T-helper 1 cell (primary cell): ENCODE measurements at regions not wholly inside any gene's neighbourhood (a gene's known extent, or its start where the extent isn't known, plus 50 kb on each side); places are given as distances from the start of the nearest gene placed in this dataset.

ENCODE experiments used
- DNase-seq, 5 donors: peaks; one replicate each; pipeline ENCODE4 v3.0.0-alpha.2; 2012 to 2020

DNA sequence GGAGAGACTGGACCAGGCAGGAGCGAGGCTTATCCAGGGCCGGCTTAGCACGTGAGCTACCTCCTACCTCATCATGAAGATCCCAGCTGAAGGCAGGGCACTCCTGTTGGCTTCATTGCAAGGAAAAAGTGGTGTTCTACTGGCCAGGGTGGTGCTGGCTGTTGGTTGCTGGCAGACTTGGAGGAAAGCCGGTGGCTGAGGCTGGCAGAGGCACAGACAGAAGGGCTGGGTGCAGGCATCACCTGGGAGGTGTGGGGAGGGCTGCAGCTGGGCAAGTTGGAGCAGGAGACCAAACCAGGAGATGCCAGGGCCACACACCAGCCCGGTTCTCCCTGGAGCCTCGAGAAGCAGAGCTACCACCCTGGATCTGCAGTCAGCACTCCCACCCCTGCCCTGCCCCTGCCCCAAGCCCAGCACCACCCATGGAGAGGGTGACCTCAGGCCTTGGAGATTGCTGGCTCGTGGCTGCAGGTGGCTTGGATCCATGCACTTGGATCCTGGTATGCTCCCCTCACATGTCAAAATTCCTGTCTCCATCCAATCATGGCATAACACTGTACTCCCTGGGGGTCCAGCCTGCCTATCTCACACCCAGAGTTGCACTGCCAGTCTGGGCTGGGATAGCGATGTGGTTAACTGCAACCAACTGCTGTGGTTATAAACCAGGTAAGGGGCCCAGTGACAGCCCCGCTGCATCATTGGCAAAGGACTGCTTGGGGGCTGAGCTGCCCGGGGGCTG is 49.7 kb downstream of the GLI2 start:
- DNase-seq = no peak

DNA sequence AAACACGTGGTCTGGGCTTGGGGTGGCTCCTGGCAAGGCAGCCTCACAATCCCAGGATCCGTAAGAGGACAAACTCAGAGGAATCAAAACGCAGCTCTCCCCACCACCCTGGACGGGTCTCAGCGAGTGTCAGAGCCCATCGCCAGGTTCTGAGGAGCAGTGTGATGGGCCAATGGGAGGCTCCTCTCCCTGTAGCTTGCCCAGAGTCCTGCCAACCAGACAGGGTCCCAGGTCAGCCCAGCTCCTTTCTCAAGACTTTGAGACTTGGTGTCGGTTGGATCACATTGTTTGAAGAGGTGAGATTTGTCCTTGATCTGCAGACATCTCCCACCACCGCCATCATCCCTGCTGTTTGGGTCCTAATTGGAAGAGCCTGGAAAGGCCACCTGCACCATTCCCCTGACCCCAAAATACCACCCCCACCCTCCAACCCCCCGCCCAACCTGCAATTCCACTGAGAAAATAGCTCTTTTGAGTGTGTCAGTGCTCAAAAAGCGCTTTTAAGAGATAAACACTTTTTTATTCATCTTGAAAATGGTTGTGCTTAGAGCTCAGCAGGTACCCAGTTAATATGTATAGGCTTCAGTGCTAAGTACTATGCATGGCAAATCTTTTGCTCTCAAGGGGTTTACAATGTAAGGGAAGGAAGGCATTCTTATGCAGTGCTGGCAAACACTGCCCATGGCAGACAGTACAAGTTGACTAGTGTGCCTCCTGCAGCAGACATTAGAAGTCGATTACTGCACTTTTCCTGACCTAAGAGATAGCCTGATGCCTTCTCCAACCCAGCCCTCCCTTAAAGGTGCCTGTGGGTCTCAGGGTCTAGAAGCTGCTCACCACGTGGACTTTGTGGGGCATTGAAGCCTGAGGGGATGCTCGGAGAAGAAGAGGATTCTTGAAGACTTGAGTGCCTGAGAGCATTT is 50.6 kb downstream of the GLI2 start:
- no peak for DNase-seq

DNA sequence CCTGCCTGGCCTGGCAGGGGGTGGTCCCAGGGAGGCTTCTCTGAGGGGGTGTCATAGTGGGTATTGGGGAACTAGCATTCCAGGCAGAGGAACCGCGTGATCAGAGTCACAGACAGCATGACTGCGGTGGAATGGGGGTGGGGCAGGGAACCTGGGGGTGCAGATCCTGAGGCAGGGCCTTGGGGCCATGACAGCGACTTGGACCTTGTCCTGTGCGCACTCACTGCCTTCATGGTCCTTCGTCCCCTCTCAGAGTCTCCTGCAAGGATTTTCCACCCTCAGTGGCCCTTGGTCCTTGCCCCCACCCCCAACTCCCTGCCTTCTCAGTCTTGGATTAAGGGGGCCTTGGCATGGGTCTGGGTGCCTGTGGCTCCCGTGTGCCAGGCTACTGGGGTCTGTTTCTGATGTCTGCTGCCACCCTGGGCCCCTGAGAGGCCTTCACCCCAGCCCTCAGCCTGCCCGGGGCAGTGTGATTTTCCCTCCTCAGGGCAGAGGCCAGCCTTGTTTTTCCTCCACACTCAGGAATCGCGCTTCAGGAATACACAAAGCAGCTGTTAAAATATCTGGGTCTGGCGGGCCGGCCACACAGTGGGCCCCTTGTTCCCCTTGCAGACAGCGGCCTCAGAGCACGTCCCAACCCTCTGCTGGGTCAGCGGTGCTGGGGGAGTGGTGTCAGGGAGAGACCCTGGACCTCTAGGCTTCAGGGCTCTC is 51.6 kb downstream of the GLI2 start:
- DNase-seq = no peak

DNA sequence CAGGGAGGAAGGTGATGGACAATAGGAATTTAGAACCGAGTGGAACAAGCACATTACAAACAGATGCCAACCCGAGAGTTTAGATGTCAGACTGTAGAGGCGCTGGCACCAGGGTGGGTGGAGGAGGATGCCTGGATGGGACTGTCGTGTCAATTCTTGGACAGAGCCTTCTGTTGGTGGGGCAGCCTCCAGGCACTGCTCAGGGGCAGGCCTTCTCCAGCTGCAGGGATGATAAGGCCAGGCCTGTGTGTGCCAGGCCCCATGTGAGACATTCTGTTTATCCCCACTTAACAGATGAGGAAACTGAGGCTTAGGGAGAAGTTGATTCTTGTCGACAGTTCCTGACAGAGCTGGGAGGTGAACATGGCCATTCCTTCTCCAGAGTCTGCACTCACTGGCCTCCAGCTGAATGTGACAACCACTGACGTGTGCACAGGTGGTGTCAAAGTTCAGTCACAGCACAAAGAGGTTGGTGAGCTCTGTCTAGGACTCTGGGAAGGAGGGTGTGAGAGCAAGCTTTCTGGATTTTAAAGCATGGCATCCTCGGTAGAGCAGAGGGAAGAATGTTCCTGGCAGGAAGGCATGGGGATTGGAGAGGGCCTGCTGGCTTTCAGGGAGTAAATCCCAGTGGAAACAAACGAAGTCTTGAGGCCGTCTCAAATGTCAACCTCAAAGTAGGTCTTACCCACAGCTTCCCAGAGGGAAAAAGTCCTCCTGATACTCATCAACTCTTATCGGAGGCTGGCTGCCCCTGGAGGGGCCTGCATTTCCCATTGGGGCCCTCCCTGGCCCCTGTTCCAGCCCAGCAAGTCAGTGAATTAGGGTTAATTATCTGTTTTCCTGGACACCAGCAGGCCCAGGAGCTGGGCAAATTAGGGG is 52.4 kb downstream of the GLI2 start:
- no peak for DNase-seq

DNA sequence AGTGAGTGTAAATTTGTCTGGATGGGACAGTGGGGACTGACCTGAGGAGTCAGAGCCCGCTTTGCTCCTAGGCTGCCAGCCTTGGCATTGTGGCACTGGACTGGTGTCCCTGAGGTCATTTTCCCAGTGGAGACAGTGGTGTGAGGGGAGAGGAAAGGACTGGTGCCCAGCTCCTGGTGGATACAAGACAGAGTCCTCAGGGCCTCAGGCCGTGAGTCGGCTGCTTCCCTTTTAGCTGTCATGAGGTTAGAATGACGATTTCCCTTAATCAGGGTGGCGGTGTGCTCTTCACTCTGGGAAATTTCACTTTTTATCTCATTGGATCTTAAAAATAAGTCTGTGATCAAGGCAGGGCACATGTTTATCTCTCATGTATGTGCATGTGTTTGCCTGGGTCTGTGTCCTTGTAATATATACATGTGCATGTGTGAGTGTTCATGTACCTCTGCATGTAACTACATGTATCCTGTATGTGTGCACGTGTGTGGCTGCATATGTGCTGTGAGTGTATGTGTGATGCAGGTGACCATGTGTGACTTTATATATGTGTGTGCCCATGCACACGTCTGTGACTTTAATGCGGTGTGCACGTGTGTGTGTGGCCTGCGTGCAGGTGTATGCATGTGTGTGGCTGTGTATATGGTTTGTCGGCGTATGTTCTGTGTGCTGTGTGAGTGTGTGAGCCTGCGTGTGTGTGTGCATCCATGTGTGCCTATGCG is 55.7 kb downstream of the GLI2 start:
- DNase-seq = no peak

DNA sequence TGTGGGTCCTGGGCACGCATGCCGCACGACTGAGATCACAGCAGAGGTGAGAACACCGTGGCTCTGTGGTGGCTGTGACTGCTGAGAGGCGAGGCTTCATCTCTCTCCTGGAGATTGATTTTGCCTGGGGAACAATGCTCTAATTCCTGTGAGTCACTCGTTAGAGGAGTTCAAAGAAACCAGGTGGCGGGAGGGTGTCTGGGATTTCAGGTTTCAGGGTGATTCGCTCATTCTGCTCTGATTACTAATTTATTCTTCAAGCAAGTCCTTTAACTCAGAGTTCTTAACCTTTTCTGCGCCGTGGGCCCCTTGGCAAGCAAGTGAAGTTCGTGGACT is 56.3 kb downstream of the GLI2 start:
- DNase-seq = no peak

DNA sequence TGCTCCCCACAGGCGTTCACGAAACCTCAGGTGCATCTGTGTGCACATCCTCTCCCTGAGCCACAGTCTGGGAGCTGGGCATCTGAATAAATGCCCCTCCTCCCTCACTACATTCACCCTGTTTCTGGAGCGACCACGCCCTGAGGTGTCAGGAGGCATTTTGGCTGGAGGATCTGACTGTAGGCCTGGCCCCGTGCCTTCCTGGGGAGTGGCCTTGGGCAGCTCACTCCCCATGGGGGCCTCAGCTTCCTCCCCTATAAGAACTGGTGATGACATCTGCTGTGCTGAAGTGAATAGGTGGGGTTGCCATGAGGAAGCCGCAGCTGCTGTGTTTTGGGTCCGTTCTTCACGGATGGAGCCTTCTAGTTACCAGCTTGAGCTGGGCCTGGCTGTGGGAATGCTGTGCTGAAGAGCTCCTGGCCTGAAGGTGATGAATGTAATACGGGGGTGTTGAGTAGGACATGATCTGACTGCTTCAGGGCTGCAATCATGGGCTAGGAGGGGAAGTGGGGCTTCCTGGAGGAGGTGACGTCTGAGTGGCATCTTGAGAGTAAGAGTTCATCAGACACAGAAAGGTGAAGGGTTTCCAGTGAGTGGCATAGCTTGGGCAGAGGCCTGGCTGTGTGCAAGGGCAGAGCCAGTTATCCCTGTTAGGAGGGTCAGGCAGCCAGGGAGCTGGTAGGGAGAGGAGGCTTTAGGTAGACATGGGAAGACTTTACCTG is 58.2 kb downstream of the GLI2 start:
- DNase-seq = no peak

DNA sequence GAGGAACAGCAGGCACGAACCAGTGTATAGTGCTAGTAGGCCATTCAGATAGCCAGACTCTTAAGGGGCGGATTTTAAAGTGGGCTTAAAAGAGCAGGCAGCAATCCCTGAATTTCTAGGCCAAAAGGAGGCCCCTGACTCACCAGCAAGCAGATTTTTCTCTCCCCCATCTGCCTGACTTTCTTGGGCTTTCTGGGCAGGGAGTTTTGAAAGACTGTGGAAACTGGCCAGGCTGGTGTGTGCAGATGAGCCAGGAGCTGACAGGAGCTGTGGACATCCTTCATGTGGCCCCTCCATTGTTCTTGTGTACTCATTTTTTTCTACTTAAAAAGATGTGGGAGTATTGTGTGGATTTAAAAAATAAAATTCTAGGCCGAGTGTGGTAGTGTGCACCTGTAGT is 59.0 kb downstream of the GLI2 start:
- no peak for DNase-seq

DNA sequence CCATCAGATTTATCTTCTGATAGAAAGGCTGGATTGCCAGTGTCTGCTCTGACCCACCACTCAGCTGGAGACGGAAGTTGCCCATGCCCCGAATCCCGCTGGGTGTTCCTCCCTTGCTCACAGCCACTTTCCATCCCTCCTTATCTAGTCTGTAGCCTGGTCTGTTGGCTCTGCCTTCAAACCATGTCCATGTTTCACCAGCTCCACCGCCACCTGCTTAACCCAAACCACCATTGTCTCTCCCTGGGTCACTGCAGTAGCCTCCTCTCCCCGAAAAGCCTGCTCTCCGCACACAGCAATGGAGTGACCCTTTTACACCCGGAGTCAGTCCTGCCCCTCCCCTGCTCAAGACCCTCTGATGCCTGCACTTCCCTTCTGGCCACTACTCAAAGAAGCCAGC is 60.4 kb downstream of the GLI2 start:
- no peak for DNase-seq

DNA sequence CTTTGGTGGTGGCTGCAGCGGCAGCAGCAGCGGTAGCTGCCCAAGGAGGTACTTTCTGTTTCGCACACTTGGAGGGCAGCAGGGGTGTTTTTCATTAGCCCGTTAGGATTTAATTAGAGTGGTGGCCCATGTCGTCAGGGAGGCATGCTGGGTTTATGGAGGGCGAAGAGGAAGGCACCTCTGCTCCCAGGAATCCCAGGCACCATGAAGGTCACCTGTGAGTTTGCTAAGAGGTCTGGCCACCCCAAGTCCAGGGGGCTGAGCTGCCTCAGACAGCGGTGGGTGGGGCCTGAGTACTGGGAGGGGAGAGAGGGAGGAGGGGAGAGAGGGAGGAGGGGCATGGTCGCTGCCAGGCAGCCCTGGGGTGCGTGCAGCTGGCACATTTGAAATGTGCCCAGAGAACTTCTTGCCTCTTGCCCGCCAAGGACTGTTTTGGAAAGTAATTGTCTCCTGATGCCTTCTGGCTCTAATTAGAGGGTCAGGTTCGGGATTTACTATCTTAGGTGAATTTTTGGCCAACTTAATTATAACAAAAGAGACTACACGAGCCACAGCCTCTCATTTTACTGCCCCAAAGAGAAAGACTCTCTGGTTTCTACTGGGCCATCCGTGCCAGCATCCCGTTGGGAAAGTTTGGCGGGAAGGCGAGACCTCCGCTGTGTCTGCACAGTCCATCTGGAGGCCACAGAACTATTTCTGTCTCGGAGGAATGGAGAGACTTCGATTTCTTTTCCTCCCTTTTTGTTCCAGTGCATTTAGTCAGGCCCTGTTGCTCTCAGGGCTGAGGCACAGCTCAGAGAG is 62.0 kb downstream of the GLI2 start:
- no peak for DNase-seq

DNA sequence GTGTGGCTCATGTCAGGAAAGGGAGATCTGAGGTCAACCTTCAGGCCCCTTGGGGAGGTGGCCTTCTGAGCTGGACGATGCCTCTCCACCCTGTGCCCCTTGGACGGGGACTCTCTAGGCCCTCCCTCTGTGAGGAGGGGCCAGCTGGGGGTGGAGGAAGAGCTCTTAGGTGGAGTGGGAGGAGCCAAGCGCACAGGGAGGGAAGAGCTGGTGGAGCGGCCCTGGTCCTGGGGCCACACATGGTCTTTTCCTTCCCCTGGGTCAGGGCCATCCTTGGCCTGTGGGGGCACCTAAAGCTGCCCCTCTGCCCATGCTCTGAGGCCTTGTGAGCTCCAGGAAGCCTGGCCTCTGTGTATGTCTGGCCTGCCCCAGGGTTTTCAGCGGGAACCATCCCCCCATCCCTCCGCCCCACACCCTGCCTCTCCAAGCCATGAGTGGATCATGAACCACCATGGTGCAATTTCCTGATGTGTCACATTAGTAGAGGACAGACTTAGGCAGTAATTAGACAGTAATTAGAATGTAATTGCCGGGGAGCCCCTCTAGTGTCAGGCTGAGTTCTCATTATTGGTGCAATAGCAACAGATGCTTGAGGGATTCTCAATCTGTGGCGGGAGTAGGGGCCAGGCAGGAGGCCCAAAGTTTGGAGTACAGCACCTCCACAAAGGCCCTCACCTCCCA is 63.0 kb downstream of the GLI2 start:
- no peak for DNase-seq

DNA sequence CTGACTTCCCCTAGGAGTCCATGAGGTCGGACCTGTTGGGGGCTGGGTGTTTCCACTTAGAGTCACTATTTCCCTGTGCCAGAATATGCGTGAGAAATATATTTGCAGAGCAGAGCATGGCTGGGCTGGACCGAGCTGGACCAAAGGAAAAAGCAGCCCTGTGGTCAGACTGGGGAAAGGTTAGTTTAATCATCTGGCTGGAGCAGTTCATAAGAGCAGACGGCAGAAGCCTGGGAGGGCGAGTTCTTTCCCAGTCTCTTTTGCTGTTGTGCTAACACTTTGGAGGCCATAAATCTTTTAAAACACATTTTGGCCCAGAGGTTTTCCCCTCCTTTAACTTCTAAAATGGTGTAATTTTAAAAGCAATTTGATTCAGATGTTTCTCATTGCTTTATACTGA is 66.5 kb downstream of the GLI2 start:
- no peak for DNase-seq

DNA sequence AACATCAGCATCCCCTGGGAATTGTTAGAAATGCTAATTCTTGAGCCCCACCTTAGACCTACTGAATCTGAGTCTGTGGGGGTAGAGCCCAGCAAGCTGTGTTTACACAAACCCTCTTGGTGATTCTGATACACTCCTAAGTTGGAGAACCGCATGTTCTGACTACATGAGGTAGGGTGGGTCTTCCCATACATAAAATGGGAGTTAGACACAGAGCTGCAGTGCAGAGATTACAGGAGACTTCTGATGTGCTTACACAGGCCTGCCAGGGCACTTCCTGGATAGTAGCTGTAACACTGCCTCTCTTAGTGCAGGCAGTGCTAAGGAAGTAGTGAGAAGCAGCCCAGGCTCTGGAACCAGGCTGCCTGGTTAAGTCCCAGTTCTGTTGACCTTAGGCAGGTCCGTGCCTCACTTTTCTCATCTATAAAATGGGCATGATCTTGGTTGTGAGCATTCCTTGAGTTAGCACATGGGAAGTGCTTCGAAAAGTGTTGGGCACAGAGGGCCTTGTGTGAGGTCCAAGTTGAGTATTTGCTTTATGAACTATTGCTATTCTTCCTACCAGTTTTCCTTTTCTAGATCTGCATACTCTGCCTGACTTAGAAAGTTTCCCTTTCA is 67.3 kb downstream of the GLI2 start:
- DNase-seq = no peak

DNA sequence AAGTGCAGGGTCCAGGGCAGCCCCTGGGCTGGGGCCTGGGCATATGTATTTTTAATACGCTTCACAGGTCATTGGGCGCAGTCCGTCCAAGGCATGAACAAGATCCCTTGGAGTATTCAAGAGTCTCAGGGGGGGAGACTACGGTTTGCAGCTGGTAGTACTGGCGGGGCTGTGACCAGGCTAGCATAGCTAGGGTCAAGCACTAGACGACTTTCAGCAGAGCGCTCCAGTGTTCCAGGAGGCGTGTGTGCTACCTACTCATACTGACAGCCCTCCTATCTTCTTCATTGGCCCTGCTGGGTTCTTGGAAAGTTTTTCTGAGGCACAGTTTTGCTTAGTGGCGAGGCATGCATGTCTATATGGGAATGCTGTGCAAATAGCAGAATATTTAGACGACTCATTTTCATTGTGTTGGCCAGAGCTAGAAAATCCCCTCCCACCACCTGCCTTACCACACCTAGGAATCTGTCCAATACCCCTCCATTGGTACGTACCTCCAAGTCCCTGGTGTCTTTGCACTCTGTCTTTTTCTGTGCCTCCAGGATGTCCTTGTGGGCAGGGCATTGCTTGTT is 68.2 kb downstream of the GLI2 start:
- no peak for DNase-seq

DNA sequence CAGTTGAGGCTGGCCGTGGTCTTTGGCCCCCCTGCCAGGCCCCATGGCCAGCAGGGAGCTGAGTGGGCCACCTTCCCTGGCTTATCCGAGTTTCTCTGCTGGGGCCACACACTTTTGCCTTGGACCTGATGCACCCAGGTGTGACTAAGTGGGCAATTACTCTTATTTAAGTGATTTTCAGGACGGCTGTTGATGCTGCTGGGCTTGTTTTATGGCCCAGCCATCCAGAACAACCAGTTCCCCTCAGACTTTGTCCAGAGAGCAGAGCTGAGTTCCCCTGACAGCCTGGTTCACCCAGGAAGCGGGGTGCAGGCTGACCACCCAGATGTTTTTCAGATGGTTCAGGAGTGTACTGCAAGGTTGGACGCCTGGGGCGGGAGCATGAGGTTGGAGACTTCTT is 68.8 kb downstream of the GLI2 start:
- DNase-seq = no peak

DNA sequence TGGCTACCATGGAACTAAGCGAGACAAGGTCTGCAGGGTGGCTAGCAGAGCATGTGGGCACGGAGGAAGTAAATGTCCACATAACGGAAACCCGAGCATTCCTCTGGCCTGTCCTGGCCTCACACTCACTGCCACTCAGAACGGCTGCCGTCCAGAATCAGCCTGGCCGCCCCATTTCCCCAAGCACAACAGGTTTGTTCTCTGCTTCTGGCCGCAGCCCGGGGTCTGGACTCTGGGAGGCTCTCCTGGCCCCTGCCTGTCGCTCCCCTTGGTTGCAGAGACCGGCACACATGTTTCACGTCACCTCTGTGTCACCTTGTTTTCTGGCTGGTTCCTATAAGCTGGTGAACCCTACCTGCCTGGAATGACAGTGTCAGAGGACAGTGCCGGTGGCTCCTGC is 69.3 kb downstream of the GLI2 start:
- no peak for DNase-seq

DNA sequence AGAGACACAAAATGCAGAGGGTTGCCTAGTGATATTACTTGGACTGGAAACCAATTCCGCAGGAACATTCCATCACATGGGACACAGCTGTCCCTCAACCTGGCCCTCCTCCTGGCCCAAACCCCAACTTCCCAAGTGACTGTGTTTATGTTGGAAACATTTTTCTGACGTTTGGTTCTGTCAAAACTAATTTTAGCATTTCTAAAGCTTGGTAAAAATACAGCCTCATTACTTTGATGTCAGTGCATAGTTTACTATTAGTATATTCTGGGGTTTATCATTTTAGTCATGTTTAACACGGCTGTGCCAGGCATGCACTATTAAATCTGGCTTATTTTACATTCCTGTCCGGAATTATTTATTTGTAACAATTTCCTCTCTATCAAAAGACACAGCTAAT is 69.9 kb downstream of the GLI2 start:
- DNase-seq = no peak

DNA sequence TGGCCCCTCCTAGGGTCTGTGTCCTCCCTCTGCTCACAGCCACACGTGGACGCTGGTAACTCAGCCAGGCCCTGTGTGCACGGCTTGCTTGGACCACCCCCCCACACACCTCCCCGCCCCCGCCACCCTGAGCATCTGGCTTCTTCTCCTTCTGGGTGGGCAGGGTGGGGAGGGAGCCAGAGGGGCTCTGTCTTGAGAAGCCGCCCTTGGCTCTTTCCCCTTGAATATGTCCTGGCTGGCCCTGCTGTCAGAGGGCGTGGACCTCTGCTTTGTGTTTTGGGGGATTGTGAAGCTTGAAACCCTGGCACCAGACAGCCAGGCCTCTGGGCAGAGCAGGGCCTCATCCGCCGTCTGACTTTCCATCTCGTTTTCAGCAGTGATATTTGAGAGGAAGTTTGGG is 72.1 kb downstream of the GLI2 start:
- no peak for DNase-seq

DNA sequence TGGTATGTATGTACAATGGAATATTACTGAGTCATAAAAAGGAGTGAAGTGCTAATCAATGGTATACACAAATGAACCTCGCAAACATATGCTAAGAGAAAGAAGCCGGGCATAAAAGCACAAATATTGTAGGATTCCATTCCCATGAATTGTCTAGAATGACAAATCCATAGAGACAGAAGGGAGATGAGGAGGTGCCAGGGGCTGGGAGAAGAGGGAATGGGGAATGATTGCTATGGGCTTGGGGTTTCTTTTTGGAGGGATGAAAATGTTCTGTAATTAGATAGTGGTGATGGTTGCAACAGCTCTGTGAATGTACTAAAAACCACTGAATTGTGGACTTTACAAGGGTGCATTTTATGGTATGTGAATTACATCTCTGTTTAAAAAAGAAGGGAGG is 73.5 kb downstream of the GLI2 start:
- DNase-seq = no peak
